CMK (cell line): ENCODE measurements at regions not wholly inside any gene's neighbourhood (a gene's known extent, or its start where the extent isn't known, plus 50 kb on each side); places are given as distances from the start of the nearest gene placed in this dataset.
"Not testable (repeated sequence)": the region's sequence is repeated elsewhere in the genome, so short reads cannot be mapped to it uniquely, and the experiment has no call there.

ENCODE experiments used
- DNase-seq: peaks from one replicate; pipeline ENCODE4 v3.0.0-alpha.2; 2010; ENCODE audit warnings: low read depth

DNA sequence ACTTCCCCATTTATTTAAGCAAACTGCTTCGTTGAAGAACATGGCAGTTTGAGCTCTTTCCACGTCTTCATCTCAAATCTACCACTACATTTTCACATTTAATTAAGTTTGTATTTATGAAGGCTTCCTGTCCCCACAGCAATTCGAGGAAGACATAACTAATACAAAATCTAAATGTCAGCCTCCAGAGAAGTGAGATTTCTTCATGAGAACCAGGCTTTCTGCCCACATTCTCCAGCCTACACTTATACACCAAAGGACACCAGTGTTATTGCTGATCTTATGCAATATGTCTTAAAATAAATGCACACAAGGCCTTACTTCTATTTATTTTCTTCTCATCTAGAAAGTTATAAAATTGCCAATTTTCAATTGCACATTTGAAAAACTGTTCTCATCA is 1209.3 kb upstream of the FAM98A start:
- DNase-seq: no peak

DNA sequence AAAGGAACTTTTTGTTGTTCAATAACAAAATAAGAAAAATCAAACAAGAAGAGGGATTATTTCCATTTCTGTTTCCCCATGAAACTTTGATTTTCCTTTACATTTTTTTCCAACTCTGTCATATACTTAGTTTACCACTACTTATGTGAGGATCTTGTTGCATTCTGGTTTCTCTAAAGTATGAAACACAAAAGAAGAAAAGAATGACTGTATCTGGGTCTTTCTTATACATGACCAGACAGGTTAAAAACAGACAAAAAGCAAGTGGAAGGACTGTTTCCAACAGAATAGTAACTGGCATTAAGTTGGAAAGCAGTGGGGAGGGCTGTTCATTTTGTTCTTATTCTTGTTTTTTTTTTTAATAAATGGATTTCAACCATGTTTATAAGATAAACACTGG is 1207.8 kb upstream of the FAM98A start:
- DNase-seq: no peak

DNA sequence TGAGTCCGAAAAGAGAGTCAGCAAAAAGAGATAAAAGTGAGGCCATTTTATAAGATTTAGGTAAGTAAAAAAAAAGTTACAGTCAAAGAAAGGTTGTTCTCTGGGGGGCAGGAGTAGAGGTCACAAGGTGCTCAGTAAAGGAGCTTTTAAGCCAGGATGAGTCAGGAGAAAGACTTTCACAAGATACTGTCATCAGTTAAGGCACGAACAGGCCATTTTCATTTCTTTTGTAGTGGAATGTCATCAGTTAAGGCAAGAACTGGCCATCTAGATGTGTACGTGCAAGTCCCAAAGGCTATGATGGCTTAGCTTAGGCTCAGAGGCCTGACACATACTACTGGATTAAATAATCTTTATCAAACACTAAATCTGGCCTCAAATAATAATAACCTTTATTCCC is 1207.3 kb upstream of the FAM98A start:
- no peak for DNase-seq

DNA sequence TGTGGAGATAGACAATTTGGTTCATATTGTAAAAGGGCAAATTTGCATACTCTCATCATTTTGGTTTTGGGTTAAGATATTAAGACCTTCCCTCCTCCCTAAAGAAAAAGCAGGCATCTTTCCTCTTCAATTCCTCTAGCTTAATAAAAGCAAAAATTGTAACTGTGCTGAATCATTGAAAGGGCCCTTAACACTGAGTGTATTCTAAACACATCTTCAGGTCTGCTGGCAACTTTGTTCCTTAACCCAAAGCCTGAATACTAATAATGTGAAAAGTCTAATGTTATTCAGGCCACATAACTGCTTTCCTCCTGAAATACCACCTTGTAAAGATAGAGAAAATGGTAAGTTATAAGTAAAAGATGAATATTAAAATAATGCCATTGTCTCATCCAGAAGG is 1200.5 kb upstream of the FAM98A start:
- no peak for DNase-seq

DNA sequence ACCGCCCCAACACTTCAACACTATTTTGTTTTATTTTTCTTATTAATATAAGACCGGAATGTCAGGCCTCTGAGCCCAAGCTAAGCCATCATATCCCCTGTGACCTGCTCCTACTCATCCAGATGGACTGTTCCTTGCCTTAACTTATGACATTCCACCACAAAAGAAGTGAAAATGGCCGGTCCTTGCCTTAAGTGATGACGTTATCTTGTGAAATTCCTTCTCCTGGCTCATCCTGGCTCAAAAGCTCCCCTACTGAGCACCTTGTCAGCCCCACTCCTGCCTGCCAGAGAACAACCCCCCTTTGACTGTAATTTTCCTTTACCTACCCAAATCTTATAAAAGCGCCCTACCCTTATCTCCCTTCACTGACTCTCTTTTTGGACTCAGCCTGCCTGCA is 1196.5 kb upstream of the FAM98A start:
- DNase-seq: not testable (repeated sequence)

DNA sequence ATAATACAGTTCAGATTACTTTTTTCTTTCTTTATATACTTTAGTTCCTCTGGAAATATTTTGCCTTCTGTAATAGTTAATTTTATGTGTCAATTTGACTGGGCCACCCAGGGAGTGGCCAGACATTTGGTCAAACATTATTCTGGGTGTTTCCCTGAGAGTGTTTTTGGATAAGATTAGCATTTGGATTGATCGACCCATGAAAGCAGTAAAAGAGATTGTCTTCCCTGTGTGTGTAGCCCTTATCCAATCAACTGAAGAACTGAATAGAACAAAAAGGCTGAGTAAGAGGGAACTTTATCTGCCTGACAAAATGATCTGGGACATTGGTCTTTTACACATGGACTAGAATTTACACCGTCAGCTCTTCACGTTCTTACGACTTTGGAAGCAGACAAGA is 1190.1 kb upstream of the FAM98A start:
- no peak for DNase-seq

DNA sequence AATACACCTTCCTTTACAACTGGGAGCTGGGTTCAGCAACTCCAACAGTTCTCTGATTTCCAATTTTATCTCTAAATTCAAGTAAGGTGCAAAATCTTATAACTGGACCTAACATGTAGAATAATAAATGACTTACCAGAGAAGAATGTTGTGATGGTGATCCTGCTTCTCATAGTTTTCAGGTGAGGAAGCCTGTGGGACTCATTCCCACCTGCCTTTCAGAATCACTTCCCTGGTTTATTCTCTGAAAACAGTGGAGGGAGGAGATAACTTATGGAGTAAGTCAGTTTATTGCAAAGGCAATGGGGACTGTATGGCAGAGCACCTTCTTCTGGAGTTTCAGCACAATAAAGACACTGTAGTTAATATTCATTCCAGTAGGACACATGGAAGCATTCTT is 1188.2 kb upstream of the FAM98A start:
- DNase-seq: no peak

DNA sequence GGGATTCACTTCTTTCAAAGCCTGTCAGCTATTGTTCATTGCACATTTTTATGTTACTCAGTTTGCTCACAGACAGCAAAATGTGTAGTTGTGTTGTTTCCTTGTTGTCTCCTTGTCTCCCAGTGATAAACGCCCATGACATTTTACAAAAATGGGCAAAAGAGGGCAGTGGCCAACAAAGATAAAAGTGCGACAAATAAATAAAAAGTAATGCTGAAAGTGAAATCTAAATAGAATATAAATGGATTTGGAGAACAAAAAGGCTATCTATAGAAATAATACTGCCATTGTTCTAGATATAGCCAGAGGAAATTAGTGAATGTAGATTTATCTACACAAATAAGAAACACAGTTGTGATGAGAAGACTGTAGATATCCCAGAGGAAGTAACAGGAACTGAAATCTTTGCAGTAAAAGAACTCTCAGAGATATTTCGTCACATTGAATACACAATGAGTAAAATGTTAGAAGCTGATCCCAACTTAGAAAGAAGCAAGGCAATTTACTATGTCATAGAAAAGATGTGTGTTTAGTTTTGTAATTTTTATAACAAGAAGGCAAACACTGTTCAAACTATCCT is 1186.2 kb upstream of the FAM98A start:
- no peak for DNase-seq

DNA sequence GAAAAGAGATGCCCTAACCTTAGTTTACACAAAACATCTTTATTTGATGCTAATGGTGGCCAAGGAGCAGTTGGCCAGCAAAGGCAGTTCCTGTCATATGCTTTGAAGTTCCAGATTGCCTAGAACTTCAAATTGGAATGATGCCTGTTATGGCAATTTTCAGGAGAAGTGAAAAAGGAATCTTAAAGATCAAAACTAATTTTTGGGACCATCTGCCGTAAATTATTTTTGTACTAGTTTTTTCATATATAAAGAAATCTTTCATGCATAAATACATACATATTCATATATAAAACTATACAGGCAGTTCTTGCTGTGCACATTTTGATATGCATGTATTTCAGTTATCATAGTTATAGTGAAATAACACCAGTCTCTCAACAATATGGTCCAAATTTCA is 1185.6 kb upstream of the FAM98A start:
- DNase-seq: no peak

DNA sequence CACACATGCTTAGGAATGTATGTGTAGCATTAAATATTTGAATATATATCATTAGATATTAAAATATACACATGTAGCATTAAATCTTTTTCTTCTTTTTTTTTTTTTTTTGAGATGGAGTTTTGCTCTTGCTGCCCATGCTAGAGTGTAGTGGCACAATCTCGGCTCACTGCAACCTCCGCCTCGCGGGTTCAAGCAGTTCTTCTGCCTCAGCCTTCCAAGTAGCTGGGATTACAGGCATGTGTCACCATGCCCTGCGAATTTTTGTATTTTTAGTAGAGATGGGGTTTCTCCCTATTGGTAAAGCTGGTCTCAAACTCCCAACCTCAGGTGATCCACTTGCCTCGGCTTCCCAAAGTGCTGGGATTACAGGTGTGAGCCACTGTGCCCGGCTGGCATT is 1151.6 kb upstream of the FAM98A start:
- not testable (repeated sequence) for DNase-seq

DNA sequence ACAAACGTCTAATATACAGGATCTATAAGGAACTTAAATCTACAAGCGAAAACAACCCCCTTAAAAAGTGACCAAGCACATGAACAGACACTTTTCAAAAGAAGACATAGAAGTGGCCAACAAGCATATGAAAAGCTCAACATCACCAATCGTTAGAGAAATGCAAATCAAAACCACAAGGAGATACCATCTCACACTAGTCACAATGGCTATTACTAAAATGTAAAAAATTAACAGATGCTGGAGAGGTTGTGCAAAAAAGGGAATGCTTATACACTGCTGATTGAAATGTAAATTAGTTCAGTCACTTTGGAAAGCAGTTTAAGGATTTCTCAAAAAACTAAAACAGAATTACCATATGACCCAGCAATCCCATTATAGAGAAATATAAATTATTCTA is 1148.5 kb upstream of the FAM98A start:
- no peak for DNase-seq

DNA sequence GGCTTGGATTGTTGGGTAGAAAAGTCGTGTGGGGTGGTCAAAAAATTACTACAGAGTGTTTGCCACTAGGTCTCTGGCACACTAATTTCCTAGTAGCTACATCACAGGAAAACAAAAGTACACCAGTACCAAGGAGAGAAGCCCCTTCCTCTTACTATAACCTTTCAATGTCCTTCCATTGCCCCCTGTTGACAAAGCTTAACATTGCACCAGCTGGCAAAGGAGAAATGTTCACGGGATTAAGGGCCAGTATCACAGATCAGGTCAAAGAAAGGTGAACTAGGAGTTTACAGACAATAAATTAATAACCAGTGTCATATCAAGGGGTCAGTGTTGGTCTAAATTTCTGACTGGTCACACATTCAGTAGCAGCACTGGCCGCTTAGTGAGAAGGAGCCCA is 1139.6 kb upstream of the FAM98A start:
- DNase-seq: peak; percentile 4

DNA sequence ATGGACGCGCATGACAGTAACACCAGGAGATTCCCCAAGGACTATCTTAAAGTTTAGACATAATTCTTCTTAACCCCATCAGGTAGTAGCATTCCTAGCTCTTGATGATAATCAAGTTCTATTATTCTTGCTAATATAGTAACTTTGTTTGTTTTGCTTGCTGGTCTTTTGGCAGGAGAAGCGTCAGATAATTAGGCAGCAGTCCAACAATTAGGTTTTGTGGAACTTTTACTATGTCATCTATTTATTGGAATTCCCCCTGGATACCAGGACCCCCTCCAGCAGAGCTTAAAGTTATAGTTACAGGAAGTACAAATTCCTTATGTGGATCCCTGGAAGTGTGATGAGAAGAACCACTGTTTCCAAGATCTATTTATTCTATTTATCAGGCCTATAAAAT is 1138.0 kb upstream of the FAM98A start:
- no peak for DNase-seq

DNA sequence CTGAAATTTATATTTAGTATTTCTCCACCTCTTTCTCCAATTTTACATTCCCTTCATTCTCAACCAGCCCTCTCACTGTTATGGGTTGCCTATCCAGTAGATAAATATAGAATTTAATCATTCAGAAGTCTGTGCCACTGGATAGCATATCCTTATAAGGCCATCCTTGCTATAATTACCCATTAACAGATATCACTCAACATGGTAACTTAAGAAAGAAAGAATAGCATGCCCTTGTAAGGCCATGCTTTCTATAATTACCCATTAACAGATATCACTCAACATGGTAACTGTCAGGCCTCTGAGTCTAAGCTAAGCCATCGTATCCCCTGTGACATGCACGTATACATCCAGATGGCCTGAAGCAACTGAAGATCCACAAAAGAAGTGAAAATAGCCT is 1137.4 kb upstream of the FAM98A start:
- DNase-seq: no peak

DNA sequence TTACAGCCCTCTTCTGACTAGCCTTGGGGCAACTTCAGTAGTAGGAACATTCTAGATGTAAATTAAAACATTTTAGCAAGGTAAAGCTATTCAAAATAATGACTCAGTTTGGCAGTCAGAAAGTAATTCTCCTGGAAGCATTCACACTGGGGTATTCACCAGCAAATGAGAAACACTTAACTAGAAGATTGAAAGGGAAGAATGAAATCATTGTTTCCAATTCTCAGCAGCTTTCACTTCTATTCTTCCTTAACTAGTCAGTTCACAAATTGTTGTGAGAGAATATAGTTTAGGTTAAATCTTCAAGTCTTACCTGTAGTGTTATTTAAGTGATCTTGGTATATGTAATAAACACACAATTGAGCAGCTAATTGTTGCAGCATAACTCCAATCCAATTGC is 1135.6 kb upstream of the FAM98A start:
- DNase-seq: no peak

DNA sequence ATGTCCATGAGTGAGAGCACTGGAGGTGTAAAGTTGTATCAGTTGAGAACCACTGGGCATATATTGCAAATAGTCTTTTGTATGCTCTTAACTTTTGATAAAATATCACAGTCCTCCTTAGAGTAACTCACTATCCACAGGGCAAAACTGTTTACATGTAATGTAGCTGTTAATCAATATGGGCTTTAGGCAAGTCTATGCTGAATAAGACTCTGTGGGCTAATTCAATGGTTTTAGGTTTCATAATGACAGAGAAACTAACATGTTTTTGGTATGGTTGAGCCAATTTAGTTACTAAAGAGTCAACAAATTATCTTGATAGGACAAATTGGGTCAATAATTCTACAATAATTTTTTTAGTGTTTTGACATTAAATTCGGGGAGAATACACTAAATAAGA is 1134.9 kb upstream of the FAM98A start:
- no peak for DNase-seq

DNA sequence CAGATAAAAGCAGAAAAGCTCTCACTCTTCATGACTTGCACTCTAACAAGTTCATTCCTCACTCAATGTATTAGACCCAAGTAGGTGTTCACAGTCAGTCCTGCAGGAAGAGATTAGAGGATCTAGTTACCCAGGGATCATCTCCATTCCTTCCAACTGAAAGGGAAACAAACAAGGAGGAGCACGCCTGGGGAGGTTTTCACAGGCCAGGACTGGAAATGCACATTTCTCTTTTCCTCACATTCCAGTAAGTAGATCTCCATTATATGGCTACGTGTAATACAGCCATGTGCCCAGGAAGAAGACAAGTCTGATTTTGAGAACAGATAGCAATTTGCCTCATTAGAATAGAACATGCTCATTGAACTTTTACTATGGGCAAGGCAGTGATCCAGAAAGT is 1132.2 kb upstream of the FAM98A start:
- DNase-seq: no peak

DNA sequence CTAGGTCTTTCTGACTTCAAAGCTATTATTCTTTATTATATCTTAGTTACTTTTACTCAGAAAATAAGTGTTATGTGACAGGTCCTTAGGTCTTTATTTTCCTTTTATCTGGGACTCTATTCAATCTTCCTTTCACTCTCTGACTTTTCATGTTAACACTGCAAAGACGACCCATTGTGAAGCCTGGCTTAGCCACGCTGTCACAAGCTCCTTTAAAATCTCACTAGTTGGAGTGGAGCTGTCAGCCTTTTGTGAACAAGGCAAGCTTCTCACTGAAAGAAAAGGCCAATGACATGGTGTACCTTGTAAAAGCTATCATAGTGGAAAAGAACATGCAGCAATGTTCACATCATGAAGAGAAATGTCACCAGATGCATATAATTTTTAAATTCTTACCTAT is 1130.7 kb upstream of the FAM98A start:
- no peak for DNase-seq

DNA sequence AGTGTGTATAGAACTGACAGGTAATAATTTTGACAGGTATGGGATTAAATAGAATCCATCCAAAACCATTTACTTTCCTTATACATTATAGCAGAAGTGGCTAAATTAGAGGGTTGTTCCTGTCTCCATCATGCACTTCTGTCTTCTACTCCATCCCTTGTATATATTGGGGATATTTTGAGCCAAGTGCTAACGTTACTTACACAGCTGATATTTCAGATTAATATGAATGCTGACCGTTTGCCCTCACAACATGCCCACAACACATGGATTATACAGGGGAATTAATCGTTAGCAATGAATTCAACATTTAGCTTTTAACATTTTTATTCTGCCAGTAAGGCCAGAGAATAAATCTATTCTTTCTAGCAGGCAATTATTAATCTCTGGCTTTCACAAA is 1125.0 kb upstream of the FAM98A start:
- no peak for DNase-seq

DNA sequence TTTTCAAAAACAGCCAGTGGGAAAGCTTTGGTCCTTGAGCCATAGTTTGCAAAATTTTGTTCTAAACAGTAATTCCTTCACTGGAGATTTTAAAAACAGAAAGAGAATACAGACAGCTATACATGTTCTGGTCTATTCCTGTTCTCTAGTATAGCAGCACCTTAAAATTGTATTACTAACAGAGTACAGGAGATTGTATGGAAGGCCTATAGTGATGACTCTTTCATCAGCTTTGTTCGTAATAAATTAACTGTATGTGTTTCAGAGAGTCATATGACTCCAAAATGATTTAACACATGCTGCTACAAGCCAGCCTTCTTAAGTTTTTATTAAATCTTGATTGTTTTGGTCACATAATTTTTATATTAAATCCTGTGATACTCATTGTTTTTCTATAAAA is 1124.6 kb upstream of the FAM98A start:
- DNase-seq: no peak

DNA sequence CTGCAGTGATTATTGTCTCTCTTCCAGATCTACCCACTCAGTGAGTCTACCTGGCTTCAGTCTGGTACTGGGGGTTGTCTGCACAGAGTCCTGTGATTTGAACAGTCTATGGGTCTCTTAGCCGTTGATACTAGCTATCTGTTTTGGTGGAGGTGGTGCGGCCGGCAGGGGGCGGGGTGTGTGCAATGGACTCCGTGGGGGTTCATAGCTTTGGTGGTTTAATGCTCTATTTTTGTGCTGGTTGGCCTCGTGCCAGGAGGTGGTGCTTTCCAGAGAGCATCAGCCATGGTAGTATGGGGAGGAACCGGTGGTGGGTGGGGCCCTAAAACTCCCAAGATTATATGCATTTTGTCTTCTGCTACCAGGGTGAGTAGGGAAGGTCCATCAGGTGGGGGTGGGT is 1120.1 kb upstream of the FAM98A start:
- DNase-seq: no peak

DNA sequence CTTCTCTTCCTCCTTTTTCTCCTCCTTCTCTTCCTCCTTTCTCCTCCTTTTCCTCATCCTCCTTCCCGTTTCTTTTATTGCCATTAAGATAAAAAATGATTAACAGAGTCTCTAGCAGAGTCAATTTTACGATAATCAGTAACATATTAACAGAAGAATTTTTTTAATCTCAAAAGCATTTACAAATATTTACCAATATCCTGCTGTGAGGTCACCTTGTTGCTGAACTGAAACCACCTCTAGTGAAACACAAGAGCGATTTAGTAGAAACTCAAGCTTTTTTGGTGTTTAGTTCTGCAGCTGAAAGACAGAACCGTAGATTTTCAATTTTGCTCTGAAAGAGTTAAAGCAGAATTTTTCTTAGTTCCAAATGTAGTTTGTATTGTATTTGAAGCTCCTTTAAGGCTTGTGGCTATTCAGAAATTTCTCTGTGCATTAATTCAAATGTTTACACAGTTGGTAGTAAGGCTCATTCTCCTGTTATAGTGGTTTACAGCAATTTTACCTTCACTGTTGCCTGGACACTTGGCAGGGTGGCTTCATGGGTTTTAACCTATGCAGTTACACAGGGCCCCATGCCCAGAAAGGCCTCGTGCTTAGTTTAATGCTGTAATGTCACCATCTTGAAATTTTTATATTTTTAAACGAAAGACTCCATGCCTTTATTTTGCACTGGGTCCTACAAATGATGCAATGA is 1106.6 kb upstream of the FAM98A start:
- no peak for DNase-seq

DNA sequence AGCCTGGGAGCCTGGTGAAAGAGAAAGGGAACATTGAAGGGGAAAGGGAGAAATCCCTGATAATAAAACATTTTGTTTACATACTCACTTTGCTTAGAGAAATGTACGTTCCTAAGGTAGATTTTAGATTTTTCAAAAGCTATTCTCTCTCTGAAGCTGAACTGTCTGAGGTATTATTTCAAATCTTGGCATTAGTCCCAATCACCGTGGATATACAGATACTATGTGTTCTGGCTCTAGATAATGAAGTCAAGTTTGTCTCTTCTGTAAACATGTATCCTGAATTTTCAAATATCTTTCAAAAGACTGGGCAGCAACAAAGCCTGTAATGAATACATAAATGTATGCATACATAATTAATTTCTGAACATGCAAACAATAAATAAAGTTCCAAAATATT is 1104.2 kb upstream of the FAM98A start:
- DNase-seq: no peak

DNA sequence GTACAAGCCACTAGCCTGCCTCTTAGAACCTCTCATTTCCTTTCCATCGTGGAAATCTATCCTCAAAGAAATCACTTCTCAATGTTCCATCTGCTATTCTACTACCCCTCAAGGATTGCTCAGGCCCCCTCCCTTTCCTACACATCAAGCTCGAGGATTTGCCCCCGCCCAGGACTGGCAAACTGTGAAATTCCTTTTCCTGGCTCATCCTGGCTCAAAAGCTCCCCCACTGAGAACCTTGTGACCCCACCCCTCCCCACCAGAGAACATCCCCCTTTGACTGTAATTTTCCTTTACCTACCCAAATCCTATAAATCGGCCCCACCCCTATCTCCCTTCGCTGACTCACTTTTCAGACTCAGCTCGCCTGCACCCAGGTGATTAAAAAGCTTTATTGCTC is 1103.3 kb upstream of the FAM98A start:
- not testable (repeated sequence) for DNase-seq
